PC-3 (cell line): ENCODE measurements at regions not wholly inside any gene's neighbourhood (a gene's known extent, or its start where the extent isn't known, plus 50 kb on each side); places are given as distances from the start of the nearest gene placed in this dataset.

Experiments
- CTCF ChIP-seq: fragments of 300-600 bp; sonication (generic); conservative IDR thresholded peaks from 2 replicates; pipeline ENCODE4 v1.5.1; 2017; ENCODE audit warnings: antibody characterized with exemption, low read depth, mild to moderate bottlenecking, low read length
- EZH2phosphoT487 ChIP-seq: fragments of 300-600 bp; sonication (generic); IDR thresholded peaks from 2 replicates; pipeline ENCODE4 v1.6.1; 2018; ENCODE audit warnings: mild to moderate bottlenecking, antibody characterized with exemption, low read length, borderline replicate concordance

GRCh38 chrX:10739426-10739825 lies 119.0 kb upstream of the MID1 start:
- TF ChIP-seq CTCF (no peak), EZH2phosphoT487 (no peak)
